ENCODE measurements at regions not wholly inside any gene's neighbourhood (a gene's known extent, or its start where the extent isn't known, plus 50 kb on each side); places are given as distances from the start of the nearest gene placed in this dataset.

DNA sequence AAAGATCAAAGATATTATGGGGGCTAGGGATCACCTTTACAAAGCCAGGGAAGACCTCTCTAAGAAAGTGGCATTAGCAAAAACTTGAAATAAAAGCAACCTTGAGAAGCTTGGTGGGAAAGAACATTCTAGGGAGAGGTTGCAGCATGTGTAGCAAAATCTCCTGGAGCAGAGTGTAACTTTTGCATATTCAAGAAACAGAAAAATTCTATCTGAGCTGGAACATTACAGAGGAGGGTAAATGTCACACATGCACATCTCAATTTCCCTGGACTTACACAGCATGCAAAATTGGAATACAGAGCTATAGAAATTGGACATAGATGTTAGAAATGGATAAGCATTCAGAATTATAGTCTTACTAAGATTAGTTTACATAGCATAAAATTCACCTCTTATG, 510.0 kb downstream of the CETN3 start:
- TF ChIP-seq, protein P1, sequence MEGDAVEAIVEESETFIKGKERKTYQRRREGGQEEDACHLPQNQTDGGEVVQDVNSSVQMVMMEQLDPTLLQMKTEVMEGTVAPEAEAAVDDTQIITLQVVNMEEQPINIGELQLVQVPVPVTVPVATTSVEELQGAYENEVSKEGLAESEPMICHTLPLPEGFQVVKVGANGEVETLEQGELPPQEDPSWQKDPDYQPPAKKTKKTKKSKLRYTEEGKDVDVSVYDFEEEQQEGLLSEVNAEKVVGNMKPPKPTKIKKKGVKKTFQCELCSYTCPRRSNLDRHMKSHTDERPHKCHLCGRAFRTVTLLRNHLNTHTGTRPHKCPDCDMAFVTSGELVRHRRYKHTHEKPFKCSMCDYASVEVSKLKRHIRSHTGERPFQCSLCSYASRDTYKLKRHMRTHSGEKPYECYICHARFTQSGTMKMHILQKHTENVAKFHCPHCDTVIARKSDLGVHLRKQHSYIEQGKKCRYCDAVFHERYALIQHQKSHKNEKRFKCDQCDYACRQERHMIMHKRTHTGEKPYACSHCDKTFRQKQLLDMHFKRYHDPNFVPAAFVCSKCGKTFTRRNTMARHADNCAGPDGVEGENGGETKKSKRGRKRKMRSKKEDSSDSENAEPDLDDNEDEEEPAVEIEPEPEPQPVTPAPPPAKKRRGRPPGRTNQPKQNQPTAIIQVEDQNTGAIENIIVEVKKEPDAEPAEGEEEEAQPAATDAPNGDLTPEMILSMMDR (IDR thresholded peaks at IDR 0.05): no peak
- no peak for TF ChIP-seq POLR2A (IDR thresholded peaks at IDR 0.05)
